Medulla oblongata (tissue), 1 donor: ENCODE measurements at regions not wholly inside any gene's neighbourhood (a gene's known extent, or its start where the extent isn't known, plus 50 kb on each side); places are given as distances from the start of the nearest gene placed in this dataset.

ENCODE experiments used
- DNase-seq: peaks from one replicate; pipeline ENCODE4 v3.0.0-alpha.2; 2015; ENCODE audit errors: extremely low spot score

DNA sequence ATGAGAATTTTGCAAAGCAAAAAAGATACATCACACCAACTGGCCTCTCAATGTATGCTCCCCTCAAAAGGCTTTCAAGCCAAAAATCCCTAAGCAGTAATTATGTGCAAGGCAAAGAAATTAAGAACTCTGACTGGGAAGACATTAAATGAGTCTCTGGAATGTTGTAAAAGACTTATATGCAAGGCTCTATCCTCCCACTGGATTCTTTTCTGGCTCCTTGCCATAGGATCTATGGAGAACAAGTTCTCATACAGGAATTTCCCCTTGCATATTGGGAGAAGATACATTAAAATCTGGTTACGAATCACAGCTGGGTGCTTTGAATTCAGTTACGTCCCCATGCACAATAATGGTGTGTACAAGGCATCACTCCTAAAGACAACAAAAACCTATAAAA is 73.4 kb upstream of the ATL2 start:
- DNase-seq, result no peak

DNA sequence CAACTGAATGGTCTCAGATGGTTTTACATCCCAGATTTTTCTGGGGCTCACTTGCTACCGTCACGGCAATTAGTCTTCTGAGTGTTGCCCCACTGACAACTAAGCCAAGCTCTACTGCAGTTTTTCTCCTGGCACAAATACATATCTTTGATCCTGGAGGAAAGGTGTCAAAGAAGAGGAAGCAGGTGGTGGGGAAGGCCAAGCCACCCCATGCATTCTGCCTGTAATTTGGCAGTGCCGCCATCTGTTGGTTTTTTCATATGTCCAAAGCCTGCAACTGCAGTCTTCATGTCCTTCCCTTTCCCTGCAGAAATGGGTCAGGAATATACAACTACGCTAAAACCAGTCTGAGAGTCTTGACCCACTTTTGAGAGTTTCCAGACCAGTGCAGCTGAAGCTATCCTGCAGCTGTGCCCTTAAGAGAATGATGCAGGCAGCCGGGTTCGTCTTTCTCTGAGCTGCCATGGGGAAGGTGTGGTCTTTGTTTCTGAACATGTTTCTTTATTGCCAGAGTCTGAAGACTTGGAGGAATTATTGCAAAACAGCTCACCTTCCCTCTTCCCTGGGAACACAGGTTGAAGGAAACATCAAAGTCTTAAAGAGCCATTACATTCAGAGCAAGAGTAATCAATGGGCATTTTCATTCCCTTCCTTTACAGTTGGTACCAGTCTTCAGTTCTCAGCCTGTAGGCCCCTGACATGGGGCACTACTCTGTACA is 71.8 kb upstream of the ATL2 start:
- no peak for DNase-seq

- DNase-seq, result no peak
Measured at GRCh38 chr2:38446906-38447561, 70.0 kb upstream of the ATL2 start.

DNA sequence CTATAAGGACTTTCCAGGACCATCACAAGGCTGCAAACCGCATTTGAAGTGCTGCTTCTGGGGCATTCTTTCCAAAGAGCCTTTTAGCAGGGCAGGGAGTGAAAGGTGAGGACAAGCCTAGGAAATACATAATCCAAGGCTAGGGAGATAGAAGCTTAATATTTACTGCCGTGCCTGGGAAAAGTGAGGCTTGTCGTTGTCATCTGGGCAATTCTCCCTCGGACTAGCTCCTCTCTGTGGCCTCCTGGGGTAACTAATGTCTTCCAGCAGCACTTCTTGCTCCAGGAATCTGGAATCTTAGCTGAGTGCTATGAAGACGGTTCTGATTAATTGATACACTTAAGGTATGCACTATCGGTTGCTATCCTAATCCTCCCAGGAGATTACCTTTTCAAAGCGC is 69.3 kb upstream of the ATL2 start:
- no peak for DNase-seq

DNA sequence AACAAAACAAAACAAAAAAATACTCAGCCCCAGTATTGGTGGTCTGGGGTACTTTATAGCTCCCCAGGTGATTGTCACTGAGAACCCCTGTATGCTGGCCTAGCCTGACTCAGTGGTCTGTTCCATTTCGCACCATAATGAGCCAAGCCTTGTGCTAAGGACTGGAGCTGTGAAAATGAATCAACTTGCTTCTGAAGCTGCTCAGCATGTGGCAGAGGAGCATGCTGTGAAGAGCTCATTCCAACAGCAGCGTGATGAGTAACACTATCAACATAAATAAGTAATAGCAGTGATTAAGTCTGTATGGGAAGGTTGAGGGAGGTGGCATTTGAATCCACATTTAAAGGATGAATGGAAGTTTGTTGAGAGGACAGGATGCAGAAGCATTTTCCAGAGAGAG is 67.2 kb upstream of the ATL2 start:
- DNase-seq, result no peak

DNA sequence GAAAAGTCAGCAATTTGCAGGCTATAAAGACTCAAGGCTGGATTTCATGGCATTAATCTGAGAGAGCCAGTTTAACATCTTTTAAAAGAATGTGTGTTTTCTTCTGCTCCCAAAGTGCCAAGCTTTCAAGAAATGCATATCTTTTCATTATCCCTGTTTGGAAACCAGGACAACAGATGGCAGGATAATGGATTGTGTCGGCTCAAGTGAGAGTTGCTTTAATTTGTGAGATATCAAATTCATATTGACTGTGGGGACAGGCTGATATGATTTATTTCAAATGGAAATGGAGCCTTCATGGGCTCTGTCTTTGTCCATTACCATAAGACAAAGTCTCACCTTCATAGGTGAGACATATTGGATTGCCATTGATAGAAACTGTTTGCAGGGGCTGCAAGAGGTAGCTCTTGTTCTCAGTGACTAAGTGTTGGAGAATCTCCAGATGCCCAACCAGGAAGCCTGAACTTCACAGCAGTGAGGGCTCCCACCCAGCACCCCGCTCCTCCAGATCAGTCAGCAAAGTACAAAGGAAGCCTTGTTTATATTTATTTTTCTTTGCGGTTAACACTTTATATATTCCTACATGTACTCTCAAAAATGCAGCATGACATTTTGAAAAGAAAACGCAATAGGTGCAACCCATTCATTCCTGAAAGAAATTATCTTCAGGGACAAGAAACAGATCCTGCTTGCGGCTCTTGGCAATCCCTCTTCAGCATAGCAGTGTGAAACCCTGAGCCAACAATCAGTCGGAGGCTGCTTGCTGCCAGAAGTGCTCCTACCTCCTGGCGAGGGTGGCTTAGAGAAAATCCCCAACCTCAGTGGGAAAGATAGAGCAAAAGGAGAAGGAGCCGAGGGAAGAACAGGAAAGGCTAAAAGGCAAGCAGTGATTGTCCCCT is 65.8 kb upstream of the ATL2 start:
- DNase-seq, result no peak

DNA sequence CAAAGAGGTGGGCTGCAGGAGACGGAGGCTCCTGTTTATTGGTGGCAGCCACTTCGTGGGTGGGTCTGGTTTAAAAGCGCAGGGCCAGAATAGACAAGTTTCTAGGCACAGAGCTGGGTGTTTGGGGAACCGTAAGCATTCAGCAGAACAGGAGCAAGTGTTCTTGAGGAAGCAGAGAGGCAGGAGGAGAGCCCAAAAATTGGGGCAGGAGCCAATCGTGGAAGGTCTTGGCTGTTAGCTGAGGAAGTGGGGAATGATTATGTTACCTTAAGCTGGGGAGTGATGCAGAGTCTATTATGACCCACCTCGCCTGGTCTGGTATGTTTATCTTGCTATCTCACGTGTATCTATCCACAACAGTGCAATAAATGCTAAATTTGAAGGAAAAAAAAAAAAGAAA is 64.3 kb upstream of the ATL2 start:
- DNase-seq, result no peak

- DNase-seq, result no peak
Measured at GRCh38 chr2:38440655-38441054, 63.6 kb upstream of the ATL2 start.

- no peak for DNase-seq
Measured at GRCh38 chr2:38439863-38440262, 62.8 kb upstream of the ATL2 start.

GRCh38 chr2:38438883-38439612 is 62.0 kb upstream of the ATL2 start:
- DNase-seq, result no peak

- DNase-seq, result peak; percentile 21
Measured at GRCh38 chr2:38438133-38438882, 61.2 kb upstream of the ATL2 start.

GRCh38 chr2:38436227-38436664 is 59.2 kb upstream of the ATL2 start:
- no peak for DNase-seq

DNA sequence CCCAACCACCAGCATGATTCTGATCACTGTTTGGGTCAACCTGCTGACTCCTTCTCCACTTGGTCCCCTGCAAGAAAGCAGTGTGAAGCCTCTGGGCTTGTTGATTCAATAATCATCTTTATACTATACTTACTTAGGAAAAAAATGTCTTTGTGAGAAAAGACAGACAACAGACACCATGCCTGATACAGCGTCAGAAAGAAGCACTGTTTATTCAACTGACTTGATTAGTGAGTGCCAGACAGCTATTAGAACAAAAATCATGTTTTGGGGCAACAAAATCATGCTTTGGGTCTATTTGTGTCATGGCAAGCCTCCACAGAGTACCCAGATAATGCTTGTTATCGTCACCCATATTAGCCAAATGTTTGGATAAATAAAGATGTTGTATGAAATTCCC is 58.7 kb upstream of the ATL2 start:
- no peak for DNase-seq

GRCh38 chr2:38434595-38434994 is 57.5 kb upstream of the ATL2 start:
- no peak for DNase-seq

DNA sequence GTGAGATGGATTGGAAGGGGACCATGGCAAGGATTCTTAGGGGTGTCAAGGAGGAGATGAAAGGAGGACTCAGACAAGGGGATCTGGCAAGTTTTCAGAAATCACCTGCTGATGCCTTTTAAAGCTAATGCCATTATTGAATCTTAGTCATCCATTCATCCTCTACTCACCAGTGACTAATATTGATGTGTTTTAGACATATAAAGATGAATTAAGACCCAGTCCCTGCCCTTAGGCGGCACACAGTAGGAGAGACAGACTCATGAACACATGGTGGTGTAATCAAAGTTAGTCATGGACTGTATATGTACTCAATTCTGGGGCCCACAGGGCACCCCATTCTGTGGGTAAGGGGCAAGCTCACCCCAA is 56.5 kb upstream of the ATL2 start:
- no peak for DNase-seq

DNA sequence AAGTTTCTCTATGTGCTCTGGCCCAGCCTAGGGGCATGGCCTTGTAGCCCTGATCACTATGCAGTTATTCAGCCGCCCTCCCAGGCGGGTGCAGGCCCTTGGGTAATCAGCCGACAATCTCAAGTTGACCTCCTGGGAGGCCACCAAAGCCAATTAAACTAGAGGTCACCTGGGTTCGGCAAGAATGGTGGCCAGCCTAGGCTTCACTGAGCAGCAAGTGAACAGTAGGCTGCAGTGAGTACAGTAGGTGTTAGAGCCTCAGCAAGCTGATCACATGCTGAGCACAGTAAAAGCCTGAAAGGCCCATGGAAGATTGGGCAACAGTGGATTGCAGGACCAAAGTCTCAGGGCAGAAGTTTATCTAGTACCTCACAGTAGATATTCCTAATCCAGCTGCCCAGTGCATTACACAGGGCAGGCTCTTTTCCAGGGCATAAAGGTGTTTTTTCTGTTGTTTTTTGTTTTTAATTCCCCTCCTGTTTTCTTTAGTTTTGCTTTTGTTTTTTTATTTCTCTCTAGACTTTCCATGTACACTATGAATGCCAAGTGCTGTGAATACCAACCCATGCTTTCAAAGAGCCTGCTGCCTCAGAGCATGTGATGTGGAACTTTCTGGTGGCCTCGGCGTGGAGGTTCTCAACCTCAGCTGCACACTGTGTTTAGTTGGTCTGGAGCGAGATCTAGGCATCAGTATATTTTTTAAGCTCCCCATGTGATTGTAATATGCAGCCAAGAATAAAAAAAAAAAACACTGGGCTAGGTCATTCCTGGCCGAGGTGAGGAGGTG is 55.9 kb upstream of the ATL2 start:
- DNase-seq, result no peak

GRCh38 chr2:38430597-38431207 is 53.6 kb upstream of the ATL2 start:
- DNase-seq, result no peak

GRCh38 chr2:38430196-38430595 is 53.1 kb upstream of the ATL2 start:
- DNase-seq, result no peak

- DNase-seq, result no peak
Measured at GRCh38 chr2:38427936-38428335, 50.9 kb upstream of the ATL2 start.

GRCh38 chr2:38427054-38427453 is 50.0 kb upstream of the ATL2 start:
- no peak for DNase-seq
